IPS-18a (cell line): ENCODE measurements at regions not wholly inside any gene's neighbourhood (a gene's known extent, or its start where the extent isn't known, plus 50 kb on each side); places are given as distances from the start of the nearest gene placed in this dataset.
"Not testable (repeated sequence)": the region's sequence is repeated elsewhere in the genome, so short reads cannot be mapped to it uniquely, and the experiment has no call there.

Source experiments
- H3K27ac ChIP-seq: one replicate; pipeline ENCODE4 v1.5.1; 2013; ENCODE audit warnings: low read length
- H3K27me3 ChIP-seq: one replicate; pipeline ENCODE4 v1.6.1; 2013; ENCODE audit warnings: mild to moderate bottlenecking, low read length; ENCODE audit not compliant: control insufficient read depth, insufficient read depth
- H3K36me3 ChIP-seq: one replicate; pipeline ENCODE4 v1.6.1; 2013; ENCODE audit warnings: low read depth, low read length; ENCODE audit not compliant: control insufficient read depth
- H3K4me1 ChIP-seq: one replicate; pipeline ENCODE4 v1.6.1; 2013; ENCODE audit warnings: low read depth, low read length; ENCODE audit not compliant: control insufficient read depth
- H3K4me3 ChIP-seq: one replicate; pipeline ENCODE4 v1.5.1; 2013; ENCODE audit warnings: low read length
- H3K9ac ChIP-seq: one replicate; pipeline ENCODE4 v1.6.1; 2013; ENCODE audit warnings: mild to moderate bottlenecking, low read length, moderate library complexity
- H3K9me3 ChIP-seq: one replicate; pipeline ENCODE4 v1.6.1; 2013; ENCODE audit warnings: low read depth, low read length; ENCODE audit not compliant: control insufficient read depth

DNA sequence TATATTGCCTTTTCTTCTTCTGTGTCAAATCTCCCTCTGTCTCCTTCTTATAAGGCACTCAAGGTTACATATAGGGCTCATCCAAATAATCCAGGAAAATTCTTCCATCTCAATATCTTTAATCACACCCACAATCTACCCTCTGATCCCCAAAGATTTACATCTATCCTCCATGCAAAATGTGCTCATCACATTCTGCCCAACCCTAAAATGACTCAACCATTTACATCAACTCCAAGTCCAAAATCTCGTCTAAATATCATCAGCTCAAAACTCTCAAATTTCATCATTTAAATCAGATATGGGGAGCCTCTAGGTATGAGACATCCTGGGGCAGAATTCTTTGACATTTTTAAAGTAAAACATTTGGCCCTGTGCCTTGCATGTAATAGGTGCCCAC is 1349.8 kb downstream of the SUCLG1 start:
- Histone ChIP-seq H3K27me3 (no peaks in the 10 kb centered on the region), H3K9ac (no peak overlapping the region), H3K36me3 (no peaks in the 10 kb centered on the region), H3K27ac (no peak overlapping the region), H3K9me3 (no peaks in the 10 kb centered on the region), H3K4me3 (no peak overlapping the region), H3K4me1 (peaks cover 2% of the 10 kb centered on the region)

DNA sequence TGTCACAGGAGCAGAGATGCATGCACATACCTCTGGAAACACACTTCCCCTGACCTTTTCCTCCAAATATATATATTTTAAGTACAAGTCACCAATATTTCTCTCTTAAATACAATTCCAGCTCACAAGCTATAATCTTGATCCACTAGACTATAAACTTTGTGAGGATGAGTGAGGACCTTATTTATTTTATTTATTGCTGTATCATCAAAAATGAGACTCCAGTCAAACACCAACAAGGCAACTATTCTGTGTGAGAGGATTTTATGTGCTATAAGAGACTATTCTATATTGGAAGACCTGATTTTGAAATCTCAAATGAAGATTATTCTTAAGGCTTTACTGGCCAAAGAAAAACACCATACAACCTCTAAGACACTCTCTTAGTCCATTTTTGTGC is 1352.2 kb downstream of the SUCLG1 start:
- no peak overlapping the region for H3K27ac ChIP-seq
- no peak overlapping the region for H3K4me3 ChIP-seq
- H3K27me3 ChIP-seq, result no peaks in the 10 kb centered on the region
- no peaks in the 10 kb centered on the region for H3K9me3 ChIP-seq
- H3K4me1 ChIP-seq, result peaks cover 3% of the 10 kb centered on the region
- no peaks in the 10 kb centered on the region for H3K36me3 ChIP-seq
- no peak overlapping the region for H3K9ac ChIP-seq

DNA sequence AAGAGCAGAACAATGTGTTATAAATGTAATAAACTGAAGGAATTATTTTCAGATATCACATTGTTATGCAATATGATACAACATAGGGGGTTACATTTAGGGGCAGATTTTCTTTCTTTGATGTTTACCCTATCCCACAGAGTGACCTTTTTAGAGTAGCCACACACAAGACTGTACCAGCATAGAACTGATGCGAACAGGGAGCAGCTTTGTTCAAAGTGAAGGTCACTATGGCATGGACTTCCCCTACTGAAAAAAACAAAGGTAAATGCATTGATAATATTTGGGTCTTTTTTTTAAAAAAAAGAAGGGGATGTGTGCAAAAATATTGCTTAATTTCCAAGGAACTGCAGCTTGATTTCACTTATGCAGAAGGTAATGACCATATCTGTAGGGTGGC is 1354.9 kb downstream of the SUCLG1 start:
- H3K9me3 ChIP-seq, result no peaks in the 10 kb centered on the region
- H3K4me3 ChIP-seq, result no peak overlapping the region
- no peaks in the 10 kb centered on the region for H3K27me3 ChIP-seq
- no peak overlapping the region for H3K9ac ChIP-seq
- H3K27ac ChIP-seq, result no peak overlapping the region
- H3K36me3 ChIP-seq, result no peaks in the 10 kb centered on the region
- H3K4me1 ChIP-seq, result peaks cover 3% of the 10 kb centered on the region

DNA sequence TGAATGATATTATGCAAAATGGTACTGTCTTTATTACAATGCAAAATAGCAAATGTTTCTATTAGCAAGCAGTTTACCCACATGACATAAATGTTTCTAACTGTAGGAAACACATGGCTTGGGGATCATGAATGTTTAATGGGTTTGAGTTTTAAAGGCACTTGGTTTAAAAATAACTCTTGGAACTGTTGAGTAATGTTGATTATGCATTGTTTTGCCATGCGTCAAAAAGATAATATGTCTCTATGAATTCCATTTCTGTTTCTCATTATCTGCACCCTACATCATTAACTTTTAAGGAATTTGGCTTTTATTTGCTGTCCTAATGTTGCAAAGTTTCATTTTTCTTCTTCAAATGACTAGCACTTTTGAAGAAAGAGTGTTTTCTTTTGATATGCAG is 1355.5 kb downstream of the SUCLG1 start:
- H3K27ac ChIP-seq, result no peak overlapping the region
- peaks cover 3% of the 10 kb centered on the region for H3K4me1 ChIP-seq
- no peak overlapping the region for H3K4me3 ChIP-seq
- no peaks in the 10 kb centered on the region for H3K9me3 ChIP-seq
- H3K9ac ChIP-seq, result no peak overlapping the region
- no peaks in the 10 kb centered on the region for H3K36me3 ChIP-seq
- H3K27me3 ChIP-seq, result no peaks in the 10 kb centered on the region

DNA sequence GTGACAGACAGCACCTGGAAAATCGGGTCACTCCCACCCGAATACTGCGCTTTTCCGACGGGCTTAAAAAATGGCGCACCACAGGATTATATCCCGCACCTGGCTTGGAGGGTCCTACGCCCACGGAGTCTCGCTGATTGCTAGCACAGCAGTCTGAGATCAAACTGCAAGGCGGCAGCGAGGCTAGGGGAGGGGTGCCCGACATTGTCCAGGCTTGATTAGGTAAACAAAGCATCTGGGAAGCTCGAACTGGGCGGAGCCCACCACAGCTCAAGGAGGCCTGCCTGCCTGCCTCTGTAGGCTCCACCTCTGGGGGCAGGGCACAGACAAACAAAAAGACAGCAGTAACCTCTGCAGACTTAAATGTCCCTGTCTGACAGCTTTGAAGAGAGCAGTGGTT is 1370.0 kb downstream of the SUCLG1 start:
- H3K9me3 ChIP-seq, H3K36me3 ChIP-seq, H3K4me3 ChIP-seq, H3K27me3 ChIP-seq, H3K4me1 ChIP-seq, H3K27ac ChIP-seq, H3K9ac ChIP-seq: not testable (repeated sequence)

DNA sequence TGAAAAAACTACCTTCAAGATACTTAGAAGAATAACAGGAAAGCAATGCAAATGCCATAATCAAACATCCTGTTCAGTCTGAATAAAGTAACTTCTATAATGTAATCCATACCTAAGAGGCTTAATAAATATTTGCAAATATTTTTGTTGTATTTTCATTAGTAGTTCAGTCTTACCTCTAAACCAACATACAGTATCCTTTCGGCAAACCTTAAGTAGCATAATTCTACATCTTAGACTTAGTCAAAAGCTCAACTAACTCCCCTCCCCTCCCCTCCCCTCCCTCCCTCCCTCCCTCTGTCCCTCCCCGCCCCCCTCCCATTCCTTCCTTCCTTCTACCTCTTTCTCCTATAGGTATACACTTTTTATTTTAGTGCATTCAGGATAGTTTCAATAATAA is 1373.2 kb downstream of the SUCLG1 start:
- no peak overlapping the region for H3K4me3 ChIP-seq

DNA sequence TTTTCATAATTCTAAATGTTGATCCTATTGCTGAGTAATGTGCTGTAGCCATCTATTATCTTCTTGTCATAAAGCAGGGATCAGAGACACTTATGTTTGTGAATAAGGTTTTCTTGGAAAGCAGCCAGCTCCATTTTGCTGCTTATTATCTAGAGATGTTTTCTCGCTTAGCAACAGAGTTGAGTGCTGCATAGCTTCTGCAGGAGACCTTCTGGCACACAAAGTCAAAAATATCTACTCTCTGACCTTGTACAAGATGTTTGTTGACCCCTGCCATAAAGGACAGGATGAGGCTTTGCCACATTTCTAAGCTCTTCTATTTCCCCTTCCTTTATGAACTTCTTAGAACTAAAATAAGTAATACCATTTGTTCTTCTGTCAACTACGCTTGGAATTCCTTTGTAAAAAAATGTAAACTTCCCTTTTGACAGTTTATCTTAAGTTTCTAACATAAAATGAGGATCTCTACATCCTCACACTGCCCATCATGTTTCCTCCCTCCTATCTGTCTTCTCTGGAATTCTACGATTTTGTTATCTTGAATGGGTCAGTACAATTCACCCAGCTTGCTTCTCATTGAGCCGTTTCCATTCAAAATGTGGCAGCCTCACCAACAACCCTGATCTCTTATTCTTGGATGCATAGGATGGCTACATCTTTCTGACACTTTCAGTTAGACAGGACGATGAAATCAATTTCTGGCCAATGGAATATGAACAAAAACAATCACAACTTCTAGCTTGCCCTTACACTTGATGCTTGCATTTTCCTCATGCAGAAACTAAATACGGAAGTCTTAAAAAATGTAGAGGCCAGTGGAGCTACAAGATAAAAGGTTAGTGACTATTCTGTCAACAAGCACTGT is 1377.0 kb downstream of the SUCLG1 start:
- Histone ChIP-seq H3K4me1 (no peaks in the 10 kb centered on the region), H3K9me3 (no peaks in the 10 kb centered on the region)

More for the DNA sequence above, 1373.2 kb downstream of the SUCLG1 start:
- Histone ChIP-seq H3K9ac (no peak overlapping the region), H3K4me1 (no peaks in the 10 kb centered on the region), H3K9me3 (no peaks in the 10 kb centered on the region), H3K36me3 (no peaks in the 10 kb centered on the region), H3K27ac (no peak overlapping the region), H3K27me3 (no peaks in the 10 kb centered on the region)

DNA sequence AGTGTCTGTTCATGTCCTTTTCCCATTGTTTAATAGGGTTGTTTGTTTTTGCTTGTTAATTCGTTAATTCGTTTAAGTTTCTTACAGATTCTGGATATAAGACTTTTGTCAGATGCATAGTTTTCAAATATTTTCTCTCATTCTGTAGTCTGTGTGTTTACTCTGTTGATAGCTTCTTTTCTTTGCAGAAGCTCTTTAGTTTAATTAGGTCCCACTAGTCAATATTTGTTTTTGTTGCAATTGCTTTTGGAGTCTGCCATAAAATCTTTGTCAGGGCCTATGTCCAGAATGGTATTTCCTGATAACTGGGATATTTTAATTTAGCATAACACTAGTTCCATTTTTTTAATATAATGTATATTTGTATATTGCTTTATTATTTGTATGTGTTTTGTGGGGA is 1380.1 kb downstream of the SUCLG1 start:
- no peaks in the 10 kb centered on the region for H3K36me3 ChIP-seq
- no peaks in the 10 kb centered on the region for H3K27me3 ChIP-seq
- no peak overlapping the region for H3K27ac ChIP-seq
- H3K9me3 ChIP-seq, result no peaks in the 10 kb centered on the region
- H3K4me1 ChIP-seq, result no peaks in the 10 kb centered on the region
- H3K9ac ChIP-seq, result no peak overlapping the region
- no peak overlapping the region for H3K4me3 ChIP-seq

More for the DNA sequence above, 1377.0 kb downstream of the SUCLG1 start:
- H3K27me3 ChIP-seq, result no peaks in the 10 kb centered on the region
- no peak overlapping the region for H3K9ac ChIP-seq
- no peak overlapping the region for H3K27ac ChIP-seq
- no peaks in the 10 kb centered on the region for H3K36me3 ChIP-seq
- H3K4me3 ChIP-seq, result no peak overlapping the region

DNA sequence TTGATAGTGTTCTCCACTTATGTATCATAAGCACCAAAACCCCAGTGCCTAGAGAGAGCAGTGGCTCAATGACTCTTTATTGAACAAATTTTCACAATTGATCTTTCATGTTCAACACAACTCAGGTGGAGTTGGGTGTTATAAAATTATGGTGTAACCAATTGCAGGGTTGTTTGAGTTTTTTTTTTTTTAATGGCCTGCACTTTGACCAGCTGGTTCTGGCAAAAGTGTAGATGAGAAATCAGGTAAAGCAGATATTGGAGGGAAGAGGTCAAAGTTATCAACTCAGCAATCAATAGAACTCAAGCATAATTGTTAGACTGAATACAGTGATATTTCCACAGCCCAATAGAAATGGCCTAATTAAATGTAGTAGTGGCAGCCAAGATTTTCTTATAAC is 1386.3 kb downstream of the SUCLG1 start:
- Histone ChIP-seq H3K9ac (no peak overlapping the region), H3K4me1 (no peaks in the 10 kb centered on the region), H3K36me3 (no peaks in the 10 kb centered on the region), H3K9me3 (no peaks in the 10 kb centered on the region), H3K27me3 (no peaks in the 10 kb centered on the region), H3K4me3 (no peak overlapping the region), H3K27ac (no peak overlapping the region)

DNA sequence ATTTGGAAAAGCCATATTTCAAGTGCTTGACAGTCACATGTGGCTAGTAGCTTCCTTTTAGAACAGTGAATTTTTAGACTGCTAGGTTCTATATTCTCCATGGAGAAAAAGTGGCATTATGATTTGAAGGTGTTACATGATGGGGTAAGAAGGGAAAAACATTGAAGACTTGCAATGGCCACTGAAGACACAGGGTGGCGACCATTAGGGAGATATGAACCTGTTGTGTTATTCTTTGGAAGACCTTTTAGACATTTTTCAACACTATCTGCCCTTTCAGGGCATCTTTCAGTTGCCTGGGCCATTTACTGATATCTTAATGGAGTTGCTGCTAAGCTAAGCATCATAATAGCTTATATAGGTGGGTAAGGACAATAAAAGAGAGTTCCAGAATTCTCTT is 1387.2 kb downstream of the SUCLG1 start:
- no peaks in the 10 kb centered on the region for H3K9me3 ChIP-seq
- no peak overlapping the region for H3K9ac ChIP-seq
- no peaks in the 10 kb centered on the region for H3K27me3 ChIP-seq
- H3K4me3 ChIP-seq, result no peak overlapping the region
- no peak overlapping the region for H3K27ac ChIP-seq
- H3K36me3 ChIP-seq, result no peaks in the 10 kb centered on the region
- H3K4me1 ChIP-seq, result no peaks in the 10 kb centered on the region

DNA sequence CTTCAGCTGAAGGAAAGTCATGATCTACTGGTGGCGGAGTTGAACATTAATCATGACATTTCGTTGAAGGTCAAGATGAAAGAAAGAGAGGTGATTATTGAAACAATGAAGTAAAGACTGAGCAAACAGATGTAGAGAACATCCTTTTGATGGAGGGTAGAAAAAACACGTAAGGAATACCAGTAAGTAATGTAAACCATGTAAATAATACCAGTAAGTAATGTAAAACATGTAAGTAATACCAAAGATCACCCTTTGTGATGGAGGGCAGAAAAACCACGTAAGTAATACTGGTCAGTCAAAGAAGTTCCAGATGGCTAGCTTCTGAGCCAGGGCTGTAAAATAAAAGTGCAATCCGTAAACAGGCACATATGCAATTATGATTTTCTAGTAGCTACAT is 1387.7 kb downstream of the SUCLG1 start:
- Histone ChIP-seq H3K9me3 (no peaks in the 10 kb centered on the region), H3K9ac (no peak overlapping the region), H3K4me1 (no peaks in the 10 kb centered on the region), H3K27me3 (no peaks in the 10 kb centered on the region), H3K36me3 (no peaks in the 10 kb centered on the region), H3K4me3 (no peak overlapping the region), H3K27ac (no peak overlapping the region)

DNA sequence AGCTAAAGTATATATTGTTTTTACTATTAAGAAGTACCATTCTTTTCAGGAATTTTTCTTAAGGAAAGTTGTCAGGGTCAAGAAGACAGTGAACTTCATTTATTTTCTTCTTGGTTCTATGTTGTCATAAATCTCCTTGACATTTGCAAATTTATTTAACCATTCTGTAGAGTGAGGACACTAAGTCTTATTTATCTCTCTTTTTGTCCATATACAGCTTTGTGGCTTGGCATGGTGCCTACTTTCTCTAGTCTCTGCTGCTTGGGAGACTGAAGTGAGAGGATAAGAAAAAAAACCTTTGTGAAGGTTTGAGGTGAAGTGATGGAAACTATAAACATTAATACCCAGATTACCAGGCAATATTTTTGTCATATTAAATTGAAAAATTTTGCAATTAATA is 1389.4 kb downstream of the SUCLG1 start:
- Histone ChIP-seq H3K9me3 (no peaks in the 10 kb centered on the region), H3K9ac (no peak overlapping the region), H3K4me1 (no peaks in the 10 kb centered on the region), H3K36me3 (no peaks in the 10 kb centered on the region), H3K27me3 (no peaks in the 10 kb centered on the region), H3K4me3 (no peak overlapping the region), H3K27ac (no peak overlapping the region)
